SJCRH30 (cell line): ENCODE measurements at regions not wholly inside any gene's neighbourhood (a gene's known extent, or its start where the extent isn't known, plus 50 kb on each side); places are given as distances from the start of the nearest gene placed in this dataset.

Experiments used
- DNase-seq, 2 experiments: peaks; one replicate each; pipeline ENCODE4 v3.0.0-alpha.2; 2015 to 2020
- H3K27ac ChIP-seq: fragments of 250-450 bp; sonication (Bioruptor Pico); 2 replicates; pipeline ENCODE4 v1.5.1; 2020; ENCODE audit warnings: mild to moderate bottlenecking, moderate library complexity
- H3K27me3 ChIP-seq: fragments of 250-450 bp; sonication (Bioruptor Pico); 2 replicates; pipeline ENCODE4 v1.5.1; 2020; ENCODE audit warnings: mild to moderate bottlenecking, moderate library complexity
- H3K36me3 ChIP-seq: fragments of 250-450 bp; sonication (Bioruptor Pico); 2 replicates; pipeline ENCODE4 v1.5.1; 2020; ENCODE audit warnings: mild to moderate bottlenecking, moderate library complexity
- H3K4me1 ChIP-seq: fragments of 250-450 bp; sonication (Bioruptor Pico); 2 replicates; pipeline ENCODE4 v1.5.1; 2020; ENCODE audit warnings: mild to moderate bottlenecking, moderate library complexity
- H3K4me3 ChIP-seq: fragments of 250-450 bp; sonication (Bioruptor Pico); 2 replicates; pipeline ENCODE4 v1.5.1; 2020; ENCODE audit warnings: mild to moderate bottlenecking, moderate library complexity
- H3K9me3 ChIP-seq: fragments of 250-450 bp; sonication (Bioruptor Pico); replicated peaks from 2 replicates; pipeline ENCODE4 v1.5.1; 2020; ENCODE audit warnings: mild to moderate bottlenecking, moderate library complexity

GRCh38 chr3:31274326-31275024, 258.2 kb upstream of the STT3B start:
- H3K27ac ChIP-seq = no peak overlapping the region
- no peak overlapping the region for H3K4me3 ChIP-seq
- H3K36me3 ChIP-seq = no peaks in the 10 kb centered on the region
- H3K4me1 ChIP-seq = no peaks in the 10 kb centered on the region
- no peaks in the 10 kb centered on the region for H3K27me3 ChIP-seq
- no peak for DNase-seq
- H3K9me3 ChIP-seq = no peaks in the 10 kb centered on the region

- H3K4me3 ChIP-seq = no peak overlapping the region
- no peaks in the 10 kb centered on the region for H3K36me3 ChIP-seq
- H3K9me3 ChIP-seq = no peaks in the 10 kb centered on the region
- H3K27ac ChIP-seq = no peak overlapping the region
- no peaks in the 10 kb centered on the region for H3K27me3 ChIP-seq
- no peak for DNase-seq
- no peaks in the 10 kb centered on the region for H3K4me1 ChIP-seq
These were observed 257.6 kb upstream of the STT3B start for GRCh38 chr3:31275038-31275572.

GRCh38 chr3:31275583-31275982, 257.1 kb upstream of the STT3B start:
- no peak overlapping the region for H3K4me3 ChIP-seq
- no peak for DNase-seq
- no peak overlapping the region for H3K27ac ChIP-seq
- H3K9me3 ChIP-seq = no peaks in the 10 kb centered on the region
- no peaks in the 10 kb centered on the region for H3K36me3 ChIP-seq
- no peaks in the 10 kb centered on the region for H3K27me3 ChIP-seq
- H3K4me1 ChIP-seq = no peaks in the 10 kb centered on the region

GRCh38 chr3:31277582-31277981, 255.1 kb upstream of the STT3B start:
- no peak overlapping the region for H3K4me3 ChIP-seq

GRCh38 chr3:31278532-31278931, 254.2 kb upstream of the STT3B start:
- Histone ChIP-seq H3K27me3 (no peaks in the 10 kb centered on the region), H3K4me1 (no peaks in the 10 kb centered on the region), H3K9me3 (no peaks in the 10 kb centered on the region), H3K4me3 (no peak overlapping the region), H3K27ac (no peak overlapping the region), H3K36me3 (no peaks in the 10 kb centered on the region)
- DNase-seq = no peak

More at GRCh38 chr3:31277582-31277981, 255.1 kb upstream of the STT3B start:
- no peak for DNase-seq
- Histone ChIP-seq H3K4me1 (no peaks in the 10 kb centered on the region), H3K36me3 (no peaks in the 10 kb centered on the region), H3K27ac (no peak overlapping the region), H3K9me3 (no peaks in the 10 kb centered on the region), H3K27me3 (no peaks in the 10 kb centered on the region)

GRCh38 chr3:31284776-31285175, 247.9 kb upstream of the STT3B start:
- no peak for DNase-seq
- Histone ChIP-seq H3K27me3 (no peaks in the 10 kb centered on the region), H3K27ac (no peak overlapping the region), H3K4me1 (no peaks in the 10 kb centered on the region), H3K9me3 (no peaks in the 10 kb centered on the region), H3K36me3 (no peaks in the 10 kb centered on the region), H3K4me3 (no peak overlapping the region)

- Histone ChIP-seq H3K9me3 (no peaks in the 10 kb centered on the region), H3K27me3 (no peaks in the 10 kb centered on the region), H3K36me3 (no peaks in the 10 kb centered on the region), H3K4me1 (no peaks in the 10 kb centered on the region), H3K4me3 (no peak overlapping the region), H3K27ac (no peak overlapping the region)
- no peak for DNase-seq
These were observed 246.8 kb upstream of the STT3B start for GRCh38 chr3:31285833-31286486.

GRCh38 chr3:31288224-31288623, 244.5 kb upstream of the STT3B start:
- Histone ChIP-seq H3K9me3 (no peaks in the 10 kb centered on the region), H3K4me1 (no peaks in the 10 kb centered on the region), H3K36me3 (no peaks in the 10 kb centered on the region), H3K4me3 (no peak overlapping the region), H3K27ac (no peak overlapping the region), H3K27me3 (no peaks in the 10 kb centered on the region)
- no peak for DNase-seq

- no peak overlapping the region for H3K4me3 ChIP-seq
- no peaks in the 10 kb centered on the region for H3K9me3 ChIP-seq
- peak; percentile 10 to 23 for DNase-seq
These were observed 244.1 kb upstream of the STT3B start for GRCh38 chr3:31288641-31289100.

GRCh38 chr3:31289584-31289983, 243.1 kb upstream of the STT3B start:
- no peaks in the 10 kb centered on the region for H3K27me3 ChIP-seq
- H3K27ac ChIP-seq = no peak overlapping the region
- DNase-seq = no peak
- H3K4me1 ChIP-seq = no peaks in the 10 kb centered on the region
- no peaks in the 10 kb centered on the region for H3K9me3 ChIP-seq
- no peaks in the 10 kb centered on the region for H3K36me3 ChIP-seq
- H3K4me3 ChIP-seq = no peak overlapping the region

More at GRCh38 chr3:31288641-31289100, 244.1 kb upstream of the STT3B start:
- no peaks in the 10 kb centered on the region for H3K36me3 ChIP-seq
- no peak overlapping the region for H3K27ac ChIP-seq
- no peaks in the 10 kb centered on the region for H3K27me3 ChIP-seq
- H3K4me1 ChIP-seq = no peaks in the 10 kb centered on the region

GRCh38 chr3:31290046-31290445, 242.7 kb upstream of the STT3B start:
- no peaks in the 10 kb centered on the region for H3K4me1 ChIP-seq
- DNase-seq = no peak
- no peaks in the 10 kb centered on the region for H3K9me3 ChIP-seq

GRCh38 chr3:31291818-31292217, 240.9 kb upstream of the STT3B start:
- H3K27ac ChIP-seq = no peak overlapping the region
- no peak for DNase-seq
- no peaks in the 10 kb centered on the region for H3K9me3 ChIP-seq

More at GRCh38 chr3:31290046-31290445, 242.7 kb upstream of the STT3B start:
- Histone ChIP-seq H3K4me3 (no peak overlapping the region), H3K27me3 (no peaks in the 10 kb centered on the region), H3K36me3 (no peaks in the 10 kb centered on the region), H3K27ac (no peak overlapping the region)

GRCh38 chr3:31294430-31295149, 238.1 kb upstream of the STT3B start:
- Histone ChIP-seq H3K4me3 (no peak overlapping the region), H3K4me1 (no peaks in the 10 kb centered on the region), H3K9me3 (no peaks in the 10 kb centered on the region), H3K27me3 (no peaks in the 10 kb centered on the region), H3K27ac (no peak overlapping the region), H3K36me3 (no peaks in the 10 kb centered on the region)
- DNase-seq = no peak

More at GRCh38 chr3:31291818-31292217, 240.9 kb upstream of the STT3B start:
- no peak overlapping the region for H3K4me3 ChIP-seq
- no peaks in the 10 kb centered on the region for H3K27me3 ChIP-seq
- H3K36me3 ChIP-seq = no peaks in the 10 kb centered on the region
- no peaks in the 10 kb centered on the region for H3K4me1 ChIP-seq

GRCh38 chr3:31295150-31295765, 237.5 kb upstream of the STT3B start:
- Histone ChIP-seq H3K9me3 (no peaks in the 10 kb centered on the region), H3K4me3 (no peak overlapping the region), H3K27ac (no peak overlapping the region), H3K36me3 (no peaks in the 10 kb centered on the region), H3K27me3 (no peaks in the 10 kb centered on the region), H3K4me1 (no peaks in the 10 kb centered on the region)
- no peak for DNase-seq
